D721Med (cell line): ENCODE measurements at regions not wholly inside any gene's neighbourhood (a gene's known extent, or its start where the extent isn't known, plus 50 kb on each side); places are given as distances from the start of the nearest gene placed in this dataset.
A peak's percentile ranks its signal among the peaks of the same experiment; 100 is the strongest.

Experiments
- DNase-seq: peaks from one replicate; pipeline ENCODE4 v3.0.0; 2011; ENCODE audit warnings: low spot score; ENCODE audit not compliant: insufficient read length
- FAIRE-seq: peaks from 2 replicates; lab custom pipeline; 2011; peaks lifted over from hg19 to GRCh38; lab: Jason Lieb, UNC
- TF ChIP-seq, protein P1 (sequence below): IDR thresholded peaks from 2 replicates; pipeline ENCODE4 v1.5.1; 2012; ENCODE audit warnings: mild to moderate bottlenecking, control low read depth; ENCODE audit not compliant: insufficient read depth; ENCODE audit errors: missing control alignments

DNA sequence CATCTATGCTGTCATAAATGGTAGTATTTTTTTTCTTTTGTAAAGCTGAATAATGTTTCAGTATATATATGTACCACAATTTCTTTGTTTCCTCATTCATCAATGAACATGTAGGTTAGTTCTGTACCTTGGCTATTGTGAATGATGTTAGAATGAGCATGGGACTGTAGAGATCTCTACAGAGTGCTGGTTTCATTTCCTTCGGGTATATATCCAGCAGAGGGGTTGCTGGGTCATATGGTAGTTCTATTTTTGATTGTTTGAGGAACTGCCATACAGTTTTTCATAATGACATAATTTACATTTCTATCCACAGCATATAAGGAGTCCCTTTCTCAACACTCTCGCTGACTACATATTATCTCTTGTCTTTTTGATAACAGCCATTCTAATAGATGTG, 243.5 kb downstream of the CDH7 start:
- FAIRE-seq (no peak), DNase-seq (no peak)
- TF ChIP-seq, protein P1, sequence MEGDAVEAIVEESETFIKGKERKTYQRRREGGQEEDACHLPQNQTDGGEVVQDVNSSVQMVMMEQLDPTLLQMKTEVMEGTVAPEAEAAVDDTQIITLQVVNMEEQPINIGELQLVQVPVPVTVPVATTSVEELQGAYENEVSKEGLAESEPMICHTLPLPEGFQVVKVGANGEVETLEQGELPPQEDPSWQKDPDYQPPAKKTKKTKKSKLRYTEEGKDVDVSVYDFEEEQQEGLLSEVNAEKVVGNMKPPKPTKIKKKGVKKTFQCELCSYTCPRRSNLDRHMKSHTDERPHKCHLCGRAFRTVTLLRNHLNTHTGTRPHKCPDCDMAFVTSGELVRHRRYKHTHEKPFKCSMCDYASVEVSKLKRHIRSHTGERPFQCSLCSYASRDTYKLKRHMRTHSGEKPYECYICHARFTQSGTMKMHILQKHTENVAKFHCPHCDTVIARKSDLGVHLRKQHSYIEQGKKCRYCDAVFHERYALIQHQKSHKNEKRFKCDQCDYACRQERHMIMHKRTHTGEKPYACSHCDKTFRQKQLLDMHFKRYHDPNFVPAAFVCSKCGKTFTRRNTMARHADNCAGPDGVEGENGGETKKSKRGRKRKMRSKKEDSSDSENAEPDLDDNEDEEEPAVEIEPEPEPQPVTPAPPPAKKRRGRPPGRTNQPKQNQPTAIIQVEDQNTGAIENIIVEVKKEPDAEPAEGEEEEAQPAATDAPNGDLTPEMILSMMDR: no peak

DNA sequence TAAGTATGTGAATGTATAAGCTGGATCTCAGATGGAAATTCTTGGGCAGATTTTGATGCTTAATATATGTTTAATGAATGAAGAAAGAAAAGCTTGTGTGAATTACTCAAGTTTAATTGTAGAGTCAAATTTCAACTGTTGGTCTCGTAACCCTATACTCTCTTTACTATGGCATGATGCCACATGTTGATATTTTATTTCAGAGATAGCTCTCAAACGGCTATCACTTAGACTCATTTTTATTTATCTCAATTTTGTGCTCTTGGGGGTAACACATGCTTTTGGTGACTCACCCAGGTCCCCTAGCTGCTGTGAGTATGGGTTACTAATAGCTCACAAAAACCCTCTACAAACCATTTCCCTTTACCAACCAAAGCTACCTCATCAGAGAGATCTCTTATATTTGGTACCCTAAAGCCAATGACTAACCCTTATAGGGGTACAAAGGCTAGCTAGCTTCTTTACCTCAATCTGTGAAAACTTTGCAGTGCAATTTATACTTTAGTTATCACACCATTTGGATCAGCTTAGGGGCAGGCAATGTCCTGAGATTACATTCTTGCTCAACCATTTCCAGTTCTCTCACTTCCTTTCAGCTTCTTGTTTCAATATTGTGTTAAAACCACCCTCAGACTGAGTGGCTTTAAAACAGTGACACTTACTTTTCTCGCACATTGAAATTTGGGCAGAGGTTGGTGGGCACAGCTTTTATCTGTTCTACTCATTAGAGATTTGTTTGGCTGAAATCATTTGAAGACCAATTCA, 240.3 kb downstream of the CDH7 start:
- FAIRE-seq (no peak), DNase-seq (no peak)
- TF ChIP-seq, protein P1: no peak

- no peak for DNase-seq
- FAIRE-seq: peak; percentile 78
- TF ChIP-seq, protein P1: no peak
Measured at GRCh38 chr18:65990174-65990690, 239.4 kb downstream of the CDH7 start.

- FAIRE-seq: no peak
- TF ChIP-seq, protein P1: no peak
- no peak for DNase-seq
Measured at GRCh38 chr18:65988972-65989371, 238.2 kb downstream of the CDH7 start.

GRCh38 chr18:65988386-65988785, 237.6 kb downstream of the CDH7 start:
- TF ChIP-seq, protein P1: no peak
- FAIRE-seq: no peak
- no peak for DNase-seq

- no peak for DNase-seq
- TF ChIP-seq, protein P1: peak; percentile 42
- FAIRE-seq: peak; percentile 100
Measured at GRCh38 chr18:65983750-65984149, 232.9 kb downstream of the CDH7 start.

DNA sequence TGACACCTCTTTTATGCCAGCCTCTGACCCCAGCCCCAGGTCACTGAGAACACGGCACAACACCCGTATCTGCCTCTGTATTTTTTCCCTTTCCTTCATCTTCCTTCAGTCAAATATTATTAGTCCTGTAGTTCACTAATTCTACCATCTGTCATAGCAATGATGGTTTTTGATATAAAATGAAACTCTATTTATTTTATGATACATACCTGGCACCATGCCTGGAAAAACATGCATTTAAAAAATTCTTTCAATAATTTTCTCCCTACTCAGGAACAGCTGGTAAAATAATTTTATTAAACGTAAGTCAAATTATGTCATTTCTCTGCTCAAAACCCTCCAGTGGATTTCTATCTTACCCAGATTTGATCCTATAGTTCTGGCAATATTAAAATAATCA, 224.7 kb downstream of the CDH7 start:
- TF ChIP-seq, protein P1: no peak
- DNase-seq (no peak), FAIRE-seq (no peak)
